Dedifferentiated amniotic fluid mesenchymal stem cell (primary cell): ENCODE measurements at regions not wholly inside any gene's neighbourhood (a gene's known extent, or its start where the extent isn't known, plus 50 kb on each side); places are given as distances from the start of the nearest gene placed in this dataset.
"Not testable (repeated sequence)": the region's sequence is repeated elsewhere in the genome, so short reads cannot be mapped to it uniquely, and the experiment has no call there.

ENCODE experiments used
- DNase-seq: peaks from one replicate; pipeline ENCODE4 v3.0.0-alpha.2; 2016; ENCODE audit errors: extremely low spot score

DNA sequence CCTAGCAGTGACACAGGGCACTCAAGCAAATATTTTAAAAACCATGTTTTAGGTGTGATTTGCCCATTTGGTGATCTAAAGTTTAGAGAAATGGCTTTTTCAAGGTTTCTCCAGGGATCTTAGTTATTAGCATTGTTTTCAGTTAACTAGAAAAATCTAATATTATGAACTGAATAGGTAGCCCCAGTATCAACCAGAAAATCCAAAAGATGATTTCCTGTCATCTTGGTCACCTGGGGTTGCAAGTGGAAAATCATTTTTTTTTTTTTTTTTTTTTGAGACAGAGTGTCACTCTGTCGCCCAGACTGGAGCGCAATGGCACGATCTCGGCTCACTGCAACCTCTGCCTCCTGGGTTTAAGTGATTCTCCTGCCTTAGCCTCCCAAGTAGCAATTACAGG, 106.6 kb upstream of the FMN2 start:
- DNase-seq = no peak

GRCh38 chr1:239987103-239987745, 104.5 kb upstream of the FMN2 start:
- peak; percentile 50 for DNase-seq

- DNase-seq = no peak
These were observed 101.7 kb upstream of the FMN2 start for GRCh38 chr1:239989990-239990389.

GRCh38 chr1:239992566-239992965, 99.1 kb upstream of the FMN2 start:
- DNase-seq = not testable (repeated sequence)

DNA sequence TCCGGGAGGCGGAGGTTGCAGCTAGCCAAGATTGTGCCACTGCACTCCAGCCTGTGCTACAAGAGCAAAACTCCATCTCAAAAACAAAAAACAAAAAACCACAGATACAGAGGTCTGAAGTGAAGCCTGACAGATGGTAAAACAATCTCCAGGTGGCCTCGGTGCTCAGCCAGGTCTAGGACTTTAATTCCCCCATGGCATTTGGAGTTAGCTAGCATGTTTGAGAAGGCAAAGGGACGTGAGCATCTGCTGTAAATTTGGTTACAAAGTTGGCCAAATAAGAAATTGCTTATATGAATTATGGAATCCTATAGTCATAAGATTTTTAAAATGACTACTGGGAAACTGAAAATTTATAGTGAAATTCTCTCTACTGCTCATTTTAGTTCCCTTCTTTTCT, 98.3 kb upstream of the FMN2 start:
- no peak for DNase-seq

DNA sequence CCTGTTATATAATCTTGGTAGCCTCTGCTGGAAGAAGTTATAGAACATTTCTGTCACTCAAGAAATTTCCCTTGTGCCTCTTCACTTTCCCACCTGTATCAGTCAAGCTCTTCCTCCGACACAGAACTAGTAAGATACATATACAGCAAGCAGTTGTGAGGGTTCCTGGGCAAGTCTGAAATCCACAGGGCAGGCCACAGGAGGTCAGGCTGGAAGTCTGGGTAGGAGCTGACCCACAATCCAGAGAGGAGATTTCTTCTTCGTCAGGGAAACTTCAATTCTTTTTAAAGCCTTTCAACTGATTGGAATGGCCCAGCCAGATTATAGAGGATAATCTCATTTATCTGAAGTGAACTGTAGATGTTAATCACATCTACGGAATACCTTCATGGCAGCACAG, 96.4 kb upstream of the FMN2 start:
- no peak for DNase-seq

DNA sequence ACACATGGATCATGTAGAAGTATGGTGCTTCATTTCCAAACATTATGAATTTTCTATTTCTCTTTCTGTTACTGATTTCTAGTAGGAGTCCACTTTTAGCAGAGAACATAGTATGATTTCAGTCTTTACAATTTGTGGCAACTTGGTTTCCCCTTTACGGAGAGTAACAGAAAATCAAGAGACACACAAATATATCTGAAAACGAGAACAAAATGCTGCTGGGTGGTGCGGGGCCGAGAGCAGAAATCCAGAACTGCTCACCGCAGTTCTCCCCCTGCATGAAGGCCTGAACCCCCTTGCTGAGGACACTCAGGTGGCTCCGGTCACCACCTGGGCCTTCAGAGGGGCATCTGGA, 94.5 kb upstream of the FMN2 start:
- DNase-seq = no peak

DNA sequence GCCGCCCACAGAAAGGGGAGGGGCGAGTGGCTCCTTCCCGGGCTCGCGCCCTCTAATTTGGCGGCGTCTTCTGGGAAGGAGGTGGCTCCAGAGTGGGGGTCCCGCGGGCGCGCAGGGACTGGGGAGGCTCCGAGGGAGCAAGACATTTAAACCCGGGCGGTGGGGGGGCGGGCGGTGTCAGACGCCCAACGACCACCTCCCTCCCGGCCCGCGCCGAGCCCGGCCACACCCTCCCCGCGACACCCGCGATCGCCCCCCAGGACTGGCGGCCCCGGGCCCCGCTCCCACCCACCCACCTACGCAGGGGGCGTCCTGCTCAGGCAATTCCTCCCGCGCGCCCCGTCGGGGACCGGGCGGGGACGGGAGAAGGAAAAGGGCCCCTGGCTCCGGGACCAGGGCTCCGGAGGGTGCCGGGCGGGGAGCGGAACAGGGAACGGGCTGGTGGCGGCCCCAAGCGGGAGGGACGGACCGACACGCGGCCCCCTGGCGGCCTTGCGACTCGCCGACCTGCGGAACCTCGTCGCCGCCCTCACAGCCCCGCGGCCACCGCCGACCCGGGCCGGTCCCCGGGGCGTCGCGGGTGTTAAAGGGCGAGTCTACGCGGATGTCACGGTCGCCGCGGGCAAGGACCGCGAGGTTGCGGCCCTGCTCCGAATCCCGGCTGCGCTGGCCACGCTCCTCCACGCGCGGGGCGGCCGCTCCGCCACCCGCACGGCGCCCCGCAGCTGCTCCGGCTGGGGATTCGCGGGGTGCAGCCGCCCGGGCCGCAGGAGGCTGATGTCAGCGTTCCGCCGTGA, 94.0 kb upstream of the FMN2 start:
- DNase-seq = no peak

- DNase-seq = no peak
These were observed 93.4 kb upstream of the FMN2 start for GRCh38 chr1:239998312-239998649.

DNA sequence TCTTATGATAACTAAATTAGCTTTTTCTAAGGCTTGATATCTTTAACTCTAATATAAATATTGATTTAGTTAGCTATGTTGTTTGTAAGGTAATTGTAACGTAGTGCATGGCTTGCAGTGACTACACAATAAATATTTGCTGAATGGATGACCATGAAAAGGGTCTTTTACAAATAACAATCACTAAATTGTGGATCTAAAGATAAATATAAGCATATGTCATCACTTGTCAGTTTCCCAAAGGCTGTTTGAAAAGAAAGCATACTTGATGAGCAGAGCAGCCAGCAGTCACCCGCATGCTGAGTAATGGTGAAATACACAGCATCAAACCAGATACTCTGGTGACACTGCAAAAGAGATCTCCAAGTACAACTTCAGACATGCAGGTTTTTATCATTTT, 92.5 kb upstream of the FMN2 start:
- no peak for DNase-seq

GRCh38 chr1:240000634-240001033, 91.0 kb upstream of the FMN2 start:
- peak; percentile 59 for DNase-seq

DNA sequence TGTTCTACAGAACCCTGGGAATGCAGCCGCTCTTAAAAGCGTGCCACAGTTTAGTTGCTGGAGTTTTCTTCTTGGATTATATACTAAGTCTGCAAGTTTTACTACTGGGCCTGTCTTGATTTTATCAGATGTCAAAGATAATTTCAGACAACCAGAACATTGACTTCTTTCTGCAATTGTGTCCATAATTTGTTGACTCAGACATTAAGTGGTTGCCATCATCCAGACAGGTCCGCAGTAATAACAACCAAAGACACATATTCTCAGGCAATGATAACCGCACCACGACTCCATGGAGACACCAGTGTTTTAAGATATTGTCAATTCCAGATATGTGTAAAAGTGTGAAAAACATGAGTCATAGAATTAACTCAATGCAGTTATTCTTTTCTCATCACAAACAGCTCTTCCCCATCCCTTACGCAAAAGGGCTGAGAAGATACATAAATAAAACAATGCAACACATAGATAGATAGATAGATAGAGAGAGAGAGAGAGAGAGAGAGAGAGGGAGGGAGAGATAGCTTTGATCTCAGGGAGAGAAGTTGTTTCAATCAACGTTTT, 90.4 kb upstream of the FMN2 start:
- DNase-seq = no peak

GRCh38 chr1:240004086-240004749, 87.5 kb upstream of the FMN2 start:
- DNase-seq = no peak

DNA sequence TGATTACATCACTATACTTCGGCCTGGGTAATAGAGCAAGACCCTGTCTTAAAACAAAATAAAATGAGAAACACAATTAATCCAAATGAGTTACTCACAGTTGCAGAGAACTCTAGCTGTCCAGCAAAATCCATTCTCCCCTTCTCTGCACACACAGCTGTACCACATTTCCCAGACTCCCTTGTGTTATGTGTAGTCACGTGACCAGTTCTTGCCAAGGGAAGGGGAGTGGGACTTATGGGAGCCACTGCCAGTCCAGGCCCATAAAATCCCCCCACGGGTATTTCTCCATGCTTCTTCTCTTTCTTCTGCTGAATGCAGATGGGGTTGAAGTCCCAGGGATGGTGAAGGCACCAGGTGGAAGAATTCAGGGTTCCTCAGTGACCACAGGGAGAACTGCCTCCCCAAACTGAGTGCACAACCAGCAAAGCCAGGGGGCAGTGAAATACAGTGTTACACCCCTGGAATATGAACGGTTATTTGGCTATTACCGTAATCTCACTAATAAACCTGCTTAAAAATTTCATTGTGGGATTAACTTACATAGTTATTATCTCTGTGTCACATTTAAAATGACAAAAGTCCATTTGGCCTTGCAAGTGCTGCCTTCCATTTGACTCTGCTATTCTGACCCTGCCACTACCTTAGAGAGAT, 85.6 kb upstream of the FMN2 start:
- no peak for DNase-seq

DNA sequence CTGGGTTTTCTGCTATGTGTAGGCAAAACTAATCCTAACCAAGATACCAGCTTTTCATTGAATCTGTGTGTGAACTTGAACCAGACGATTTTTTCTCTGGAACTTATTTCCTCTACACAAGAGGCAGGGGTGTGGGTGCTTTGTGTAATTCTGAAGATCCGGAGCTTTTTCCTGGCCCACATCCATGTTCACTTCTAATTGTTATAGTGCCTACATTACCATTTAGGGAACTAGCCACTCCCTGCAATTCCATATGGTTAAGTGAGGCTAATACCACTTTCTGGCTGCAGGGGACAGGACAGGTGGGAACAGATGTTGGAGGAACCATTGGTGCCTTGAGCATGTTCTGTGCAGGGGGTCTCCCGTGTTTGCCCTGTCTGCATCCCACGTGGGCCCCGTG, 83.4 kb upstream of the FMN2 start:
- DNase-seq = no peak

DNA sequence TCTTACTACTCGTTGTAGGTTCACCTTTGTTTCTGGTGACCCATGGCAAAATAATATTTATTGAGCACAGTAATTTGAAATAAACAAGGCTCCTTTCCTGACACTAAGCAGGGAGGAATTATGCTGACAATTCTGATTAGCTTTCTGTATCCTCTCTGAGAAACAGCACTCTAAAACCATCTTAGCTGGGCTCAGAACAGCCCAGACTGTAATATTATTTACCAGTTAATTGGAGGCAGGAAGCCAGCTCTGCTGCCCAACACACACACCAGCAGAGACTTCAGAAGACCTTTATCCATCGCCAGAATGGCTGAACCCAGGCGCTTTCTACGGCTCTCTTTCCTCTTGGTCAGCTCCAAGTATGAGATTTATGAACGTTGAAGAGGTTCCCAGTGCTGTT, 77.6 kb upstream of the FMN2 start:
- DNase-seq = no peak

GRCh38 chr1:240018617-240019016, 73.1 kb upstream of the FMN2 start:
- no peak for DNase-seq

GRCh38 chr1:240019524-240019923, 72.2 kb upstream of the FMN2 start:
- no peak for DNase-seq

DNA sequence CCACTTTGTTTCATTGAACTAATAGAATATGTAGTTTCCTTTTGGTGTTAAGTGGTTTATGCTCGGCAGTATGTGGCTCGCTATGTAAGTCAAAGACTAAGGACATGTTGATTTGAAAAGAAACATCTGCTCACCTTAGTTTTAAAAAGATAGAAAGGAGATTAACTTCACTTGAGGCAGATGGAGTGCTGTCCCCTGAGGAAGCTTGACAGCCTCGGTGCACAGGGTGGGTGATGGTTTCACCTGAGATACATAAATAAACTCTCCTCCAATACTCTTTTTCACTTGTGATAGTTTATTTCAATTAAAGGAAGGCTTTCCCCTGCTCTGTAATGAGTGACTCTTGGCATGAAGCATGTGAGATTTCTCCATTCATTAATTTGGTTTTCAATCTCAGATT, 70.8 kb upstream of the FMN2 start:
- DNase-seq = no peak

DNA sequence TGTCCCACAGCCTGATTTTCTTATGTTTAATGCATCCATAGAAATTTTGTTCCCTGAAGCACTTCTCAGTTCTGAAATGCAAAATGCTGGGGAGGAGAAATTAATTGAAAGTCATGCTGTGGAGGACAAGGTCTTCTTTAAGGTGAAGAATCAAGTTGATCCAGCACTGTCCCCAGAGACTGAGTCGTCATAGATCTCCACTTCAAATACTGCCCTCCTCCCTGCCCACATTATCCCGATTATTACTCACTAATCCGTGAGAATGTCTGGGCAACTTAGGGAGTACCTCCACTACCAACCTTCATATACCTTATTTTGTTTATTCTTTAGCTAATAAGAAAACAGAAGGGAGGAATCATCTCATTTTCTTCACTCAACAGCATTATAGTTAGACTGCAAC, 70.0 kb upstream of the FMN2 start:
- no peak for DNase-seq

DNA sequence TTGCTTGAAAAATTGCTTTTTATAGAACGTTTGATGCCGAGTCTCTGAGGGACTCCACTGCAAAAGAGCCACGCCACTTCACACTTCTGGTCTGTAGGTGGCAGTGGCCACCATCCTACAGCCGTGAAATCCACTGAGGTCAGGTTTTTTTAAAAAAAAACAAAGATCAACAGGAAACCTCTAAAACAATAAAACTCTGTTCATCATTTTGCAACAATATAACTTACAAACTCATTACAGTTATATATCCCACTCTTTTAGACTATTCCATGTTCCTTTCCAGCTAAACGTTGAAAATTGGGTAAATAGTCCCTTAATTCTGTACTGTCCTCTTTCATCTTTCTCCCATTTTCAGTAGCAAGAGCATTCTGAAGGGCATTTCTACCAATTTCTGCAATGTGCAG, 64.6 kb upstream of the FMN2 start:
- DNase-seq = peak; percentile 73

- DNase-seq = no peak
These were observed 62.3 kb upstream of the FMN2 start for GRCh38 chr1:240029418-240029817.
